Activated T-cell treated with anti-CD3 and anti-CD28 coated beads, Interleukin-2, amount 50 U/mL, for 24 hours (primary cell): ENCODE measurements at regions not wholly inside any gene's neighbourhood (a gene's known extent, or its start where the extent isn't known, plus 50 kb on each side); places are given as distances from the start of the nearest gene placed in this dataset.

ENCODE experiments used
- DNase-seq: peaks from one replicate; pipeline ENCODE4 v3.0.0-alpha.2; 2020
- H3K27ac Mint-ChIP-seq: 2 replicates; pipeline ENCODE4 v1.8.0; 2020; ENCODE audit warnings: mild to moderate bottlenecking, mixed read lengths
- H3K27me3 Mint-ChIP-seq: 2 replicates; pipeline ENCODE4 v1.8.0; 2020; ENCODE audit warnings: mixed read lengths
- H3K36me3 Mint-ChIP-seq: 2 replicates; pipeline ENCODE4 v1.8.0; 2020; ENCODE audit warnings: low read depth, mixed read lengths
- H3K4me1 Mint-ChIP-seq: 2 replicates; pipeline ENCODE4 v1.8.0; 2020; ENCODE audit warnings: low read depth, mixed read lengths
- H3K4me3 Mint-ChIP-seq: 2 replicates; pipeline ENCODE4 v1.8.0; 2020; ENCODE audit warnings: mild to moderate bottlenecking, moderate library complexity, mixed read lengths
- H3K9me3 Mint-ChIP-seq: 2 replicates; pipeline ENCODE4 v1.8.0; 2020; ENCODE audit warnings: mixed read lengths

- no peak for DNase-seq
- H3K27me3 Mint-ChIP-seq = no peaks in the 10 kb centered on the region
- no peaks in the 10 kb centered on the region for H3K4me1 Mint-ChIP-seq
- no peak overlapping the region for H3K27ac Mint-ChIP-seq
- H3K9me3 Mint-ChIP-seq = peaks cover 24% of the 10 kb centered on the region
- H3K36me3 Mint-ChIP-seq = no peaks in the 10 kb centered on the region
- H3K4me3 Mint-ChIP-seq = no peak overlapping the region
Observed at GRCh38 chr5:15248731-15249130, 251.2 kb upstream of the FBXL7 start.

- H3K27ac Mint-ChIP-seq = no peak overlapping the region
- DNase-seq = no peak
- H3K4me3 Mint-ChIP-seq = no peak overlapping the region
- no peaks in the 10 kb centered on the region for H3K36me3 Mint-ChIP-seq
- H3K9me3 Mint-ChIP-seq = peaks cover 25% of the 10 kb centered on the region
- no peaks in the 10 kb centered on the region for H3K4me1 Mint-ChIP-seq
- H3K27me3 Mint-ChIP-seq = no peaks in the 10 kb centered on the region
Observed at GRCh38 chr5:15245913-15246312, 254.1 kb upstream of the FBXL7 start.

GRCh38 chr5:15243301-15244020 is 256.5 kb upstream of the FBXL7 start:
- peaks cover 25% of the 10 kb centered on the region for H3K9me3 Mint-ChIP-seq
- no peaks in the 10 kb centered on the region for H3K27me3 Mint-ChIP-seq
- no peaks in the 10 kb centered on the region for H3K36me3 Mint-ChIP-seq
- H3K4me1 Mint-ChIP-seq = no peaks in the 10 kb centered on the region
- H3K4me3 Mint-ChIP-seq = no peak overlapping the region
- no peak overlapping the region for H3K27ac Mint-ChIP-seq
- DNase-seq = no peak

- Mint-ChIP-seq H3K36me3 (no peaks in the 10 kb centered on the region), H3K4me3 (no peak overlapping the region), H3K27me3 (no peaks in the 10 kb centered on the region), H3K9me3 (peaks cover 27% of the 10 kb centered on the region), H3K4me1 (no peaks in the 10 kb centered on the region), H3K27ac (no peak overlapping the region)
- DNase-seq = no peak
Observed at GRCh38 chr5:15241216-15241821, 258.7 kb upstream of the FBXL7 start.

GRCh38 chr5:15238006-15238405 is 262.0 kb upstream of the FBXL7 start:
- no peak overlapping the region for H3K27ac Mint-ChIP-seq
- no peaks in the 10 kb centered on the region for H3K4me1 Mint-ChIP-seq
- H3K9me3 Mint-ChIP-seq = peaks cover 10% of the 10 kb centered on the region
- H3K27me3 Mint-ChIP-seq = no peaks in the 10 kb centered on the region
- H3K36me3 Mint-ChIP-seq = no peaks in the 10 kb centered on the region
- no peak overlapping the region for H3K4me3 Mint-ChIP-seq
- DNase-seq = no peak

GRCh38 chr5:15236911-15237508 is 263.0 kb upstream of the FBXL7 start:
- Mint-ChIP-seq H3K9me3 (peaks cover 16% of the 10 kb centered on the region), H3K4me1 (no peaks in the 10 kb centered on the region), H3K36me3 (no peaks in the 10 kb centered on the region), H3K4me3 (no peak overlapping the region), H3K27ac (no peak overlapping the region), H3K27me3 (no peaks in the 10 kb centered on the region)
- no peak for DNase-seq

GRCh38 chr5:15234911-15235310 is 265.1 kb upstream of the FBXL7 start:
- no peaks in the 10 kb centered on the region for H3K4me1 Mint-ChIP-seq
- no peak overlapping the region for H3K27ac Mint-ChIP-seq
- H3K4me3 Mint-ChIP-seq = no peak overlapping the region
- H3K9me3 Mint-ChIP-seq = peaks cover 27% of the 10 kb centered on the region
- no peaks in the 10 kb centered on the region for H3K36me3 Mint-ChIP-seq
- H3K27me3 Mint-ChIP-seq = no peaks in the 10 kb centered on the region
- DNase-seq = no peak

GRCh38 chr5:15234366-15234765 is 265.6 kb upstream of the FBXL7 start:
- Mint-ChIP-seq H3K9me3 (peaks cover 27% of the 10 kb centered on the region), H3K27ac (no peak overlapping the region), H3K4me3 (no peak overlapping the region), H3K36me3 (no peaks in the 10 kb centered on the region), H3K4me1 (no peaks in the 10 kb centered on the region), H3K27me3 (no peaks in the 10 kb centered on the region)
- no peak for DNase-seq

GRCh38 chr5:15233566-15233965 is 266.4 kb upstream of the FBXL7 start:
- H3K4me3 Mint-ChIP-seq = no peak overlapping the region
- H3K4me1 Mint-ChIP-seq = no peaks in the 10 kb centered on the region
- no peaks in the 10 kb centered on the region for H3K27me3 Mint-ChIP-seq
- peaks cover 25% of the 10 kb centered on the region for H3K9me3 Mint-ChIP-seq
- no peaks in the 10 kb centered on the region for H3K36me3 Mint-ChIP-seq
- H3K27ac Mint-ChIP-seq = no peak overlapping the region
- no peak for DNase-seq

- Mint-ChIP-seq H3K27me3 (no peaks in the 10 kb centered on the region), H3K4me1 (no peaks in the 10 kb centered on the region), H3K27ac (no peak overlapping the region), H3K36me3 (no peaks in the 10 kb centered on the region), H3K4me3 (no peak overlapping the region), H3K9me3 (peaks cover 24% of the 10 kb centered on the region)
- DNase-seq = no peak
Observed at GRCh38 chr5:15222156-15222555, 277.8 kb upstream of the FBXL7 start.

GRCh38 chr5:15220642-15221173 is 279.3 kb upstream of the FBXL7 start:
- H3K9me3 Mint-ChIP-seq = peaks cover 32% of the 10 kb centered on the region
- H3K36me3 Mint-ChIP-seq = no peaks in the 10 kb centered on the region
- H3K4me1 Mint-ChIP-seq = no peaks in the 10 kb centered on the region
- no peak for DNase-seq
- H3K27me3 Mint-ChIP-seq = no peaks in the 10 kb centered on the region
- H3K27ac Mint-ChIP-seq = no peak overlapping the region
- H3K4me3 Mint-ChIP-seq = no peak overlapping the region

- Mint-ChIP-seq H3K9me3 (peaks cover 25% of the 10 kb centered on the region), H3K4me3 (no peak overlapping the region), H3K27me3 (no peaks in the 10 kb centered on the region), H3K36me3 (no peaks in the 10 kb centered on the region), H3K27ac (no peak overlapping the region), H3K4me1 (no peaks in the 10 kb centered on the region)
- DNase-seq = no peak
Observed at GRCh38 chr5:15215056-15215455, 284.9 kb upstream of the FBXL7 start.

GRCh38 chr5:15214010-15214409 is 286.0 kb upstream of the FBXL7 start:
- no peak overlapping the region for H3K4me3 Mint-ChIP-seq
- no peaks in the 10 kb centered on the region for H3K4me1 Mint-ChIP-seq
- H3K9me3 Mint-ChIP-seq = peaks cover 22% of the 10 kb centered on the region
- no peak overlapping the region for H3K27ac Mint-ChIP-seq
- H3K27me3 Mint-ChIP-seq = no peaks in the 10 kb centered on the region
- H3K36me3 Mint-ChIP-seq = no peaks in the 10 kb centered on the region
- no peak for DNase-seq

- Mint-ChIP-seq H3K4me1 (no peaks in the 10 kb centered on the region), H3K4me3 (no peak overlapping the region), H3K27ac (no peak overlapping the region), H3K27me3 (no peaks in the 10 kb centered on the region), H3K9me3 (peaks cover 18% of the 10 kb centered on the region), H3K36me3 (no peaks in the 10 kb centered on the region)
- DNase-seq = no peak
Observed at GRCh38 chr5:15209053-15209762, 290.8 kb upstream of the FBXL7 start.

- Mint-ChIP-seq H3K27me3 (no peaks in the 10 kb centered on the region), H3K27ac (no peak overlapping the region), H3K9me3 (peaks cover 26% of the 10 kb centered on the region), H3K4me3 (no peak overlapping the region), H3K4me1 (no peaks in the 10 kb centered on the region), H3K36me3 (no peaks in the 10 kb centered on the region)
- DNase-seq = no peak
Observed at GRCh38 chr5:15206133-15206532, 293.8 kb upstream of the FBXL7 start.
